ENCODE measurements at regions not wholly inside any gene's neighbourhood (a gene's known extent, or its start where the extent isn't known, plus 50 kb on each side); places are given as distances from the start of the nearest gene placed in this dataset.

GRCh38 chr3:83734656-83735055 is 1224.1 kb upstream of the CADM2 start:
- no peak for DNase-seq (ENCODE audit: low read depth)

- peak; percentile 51 for DNase-seq (ENCODE audit: low read depth)
Observed at GRCh38 chr3:83738202-83738601, 1220.6 kb upstream of the CADM2 start.

- no peak for DNase-seq (ENCODE audit: low read depth)
Observed at GRCh38 chr3:83740504-83740903, 1218.3 kb upstream of the CADM2 start.

GRCh38 chr3:83765956-83766355 is 1192.8 kb upstream of the CADM2 start:
- DNase-seq (ENCODE audit: low read depth): no peak

- no peak for DNase-seq (ENCODE audit: low read depth)
Observed at GRCh38 chr3:83769791-83770663, 1188.8 kb upstream of the CADM2 start.

- no peak for DNase-seq (ENCODE audit: low read depth)
Observed at GRCh38 chr3:83770664-83771402, 1188.0 kb upstream of the CADM2 start.

GRCh38 chr3:83802801-83803200 is 1156.0 kb upstream of the CADM2 start:
- no peak for DNase-seq (ENCODE audit: low read depth)

- no peak for DNase-seq (ENCODE audit: low read depth)
Observed at GRCh38 chr3:83807511-83807910, 1151.3 kb upstream of the CADM2 start.

- DNase-seq (ENCODE audit: low read depth): no peak
Observed at GRCh38 chr3:83813176-83813575, 1145.6 kb upstream of the CADM2 start.

- DNase-seq (ENCODE audit: low read depth): no peak
Observed at GRCh38 chr3:83816653-83817052, 1142.1 kb upstream of the CADM2 start.

- DNase-seq (ENCODE audit: low read depth): no peak
Observed at GRCh38 chr3:83821506-83821905, 1137.3 kb upstream of the CADM2 start.

GRCh38 chr3:83823095-83823494 is 1135.7 kb upstream of the CADM2 start:
- DNase-seq (ENCODE audit: low read depth): no peak

- DNase-seq (ENCODE audit: low read depth): no peak
Observed at GRCh38 chr3:83835040-83835439, 1123.7 kb upstream of the CADM2 start.

- DNase-seq (ENCODE audit: low read depth): no peak
Observed at GRCh38 chr3:83842511-83842910, 1116.3 kb upstream of the CADM2 start.

- DNase-seq (ENCODE audit: low read depth): peak; percentile 12
Observed at GRCh38 chr3:83843716-83844115, 1115.1 kb upstream of the CADM2 start.

GRCh38 chr3:83849106-83849730 is 1109.6 kb upstream of the CADM2 start:
- peak; percentile 48 for DNase-seq (ENCODE audit: low read depth)

GRCh38 chr3:83863380-83863779 is 1095.4 kb upstream of the CADM2 start:
- DNase-seq (ENCODE audit: low read depth): no peak

GRCh38 chr3:83868909-83869567 is 1089.8 kb upstream of the CADM2 start:
- DNase-seq (ENCODE audit: low read depth): no peak

- DNase-seq (ENCODE audit: low read depth): no peak
Observed at GRCh38 chr3:83873550-83873949, 1085.2 kb upstream of the CADM2 start.

- DNase-seq (ENCODE audit: low read depth): no peak
Observed at GRCh38 chr3:83877910-83878309, 1080.9 kb upstream of the CADM2 start.

- DNase-seq (ENCODE audit: low read depth): no peak
Observed at GRCh38 chr3:83882701-83883100, 1076.1 kb upstream of the CADM2 start.

All from HT1080 (cell line).